Fibroblast of upper back skin (primary cell): ENCODE measurements at regions not wholly inside any gene's neighbourhood (a gene's known extent, or its start where the extent isn't known, plus 50 kb on each side); places are given as distances from the start of the nearest gene placed in this dataset.

Experiments
- DNase-seq: peaks from one replicate; pipeline ENCODE4 v3.0.0-alpha.2; 2013

DNA sequence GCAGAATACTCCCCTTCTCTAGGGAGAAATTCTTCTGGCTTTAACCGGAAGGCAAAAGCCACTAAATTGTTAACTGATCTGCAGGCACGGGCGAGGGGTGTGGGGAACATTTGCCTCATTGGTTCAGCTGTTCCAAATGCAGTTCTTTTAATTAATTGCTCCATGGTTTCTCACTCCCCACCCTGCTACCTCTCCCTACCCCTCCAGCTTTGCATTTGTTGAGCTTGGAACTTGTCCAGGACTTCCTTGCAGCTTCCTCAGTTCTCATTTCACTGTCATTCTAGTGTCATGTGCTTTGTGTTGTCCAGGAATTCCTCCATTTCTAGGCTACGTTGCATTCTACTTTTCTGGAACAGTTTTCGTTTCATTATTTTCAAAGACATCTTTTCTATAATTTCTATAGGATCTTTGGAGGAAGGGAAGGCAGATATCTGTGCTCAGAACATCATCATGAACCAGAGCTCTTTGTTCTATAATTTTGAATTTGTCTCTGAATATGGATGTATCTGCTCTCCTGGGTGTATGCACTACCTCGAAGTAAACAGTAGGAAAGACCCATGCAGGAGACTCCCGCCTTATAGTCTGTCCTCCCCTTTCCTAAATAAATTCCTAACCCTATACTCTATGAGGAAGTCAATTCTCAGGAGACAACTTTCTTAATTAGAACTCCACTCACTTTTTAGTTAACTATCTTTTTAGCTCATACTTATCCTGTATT lies 132.4 kb upstream of the LMO4 start:
- no peak for DNase-seq

- peak; percentile 66 for DNase-seq
These were observed 131.5 kb upstream of the LMO4 start for GRCh38 chr1:87197156-87197555.

DNA sequence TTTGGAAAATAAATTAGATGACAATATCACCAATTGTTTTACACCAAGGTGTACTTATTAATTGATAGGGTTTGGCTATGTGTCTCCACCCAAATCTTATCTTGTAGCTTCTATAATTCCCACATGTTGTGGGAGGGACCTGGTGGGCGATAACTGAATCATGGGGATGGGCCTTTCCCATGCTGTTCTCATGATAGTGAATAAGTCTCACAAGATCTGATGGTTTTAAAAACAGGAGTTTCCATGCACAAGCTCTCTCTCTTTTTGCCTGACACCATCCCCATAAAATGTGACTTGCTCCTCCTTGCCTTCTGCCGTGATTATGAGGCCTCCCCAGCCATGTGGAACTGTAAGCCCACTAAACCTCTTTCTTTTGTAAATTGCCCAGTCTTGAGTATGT lies 131.0 kb upstream of the LMO4 start:
- DNase-seq: no peak

DNA sequence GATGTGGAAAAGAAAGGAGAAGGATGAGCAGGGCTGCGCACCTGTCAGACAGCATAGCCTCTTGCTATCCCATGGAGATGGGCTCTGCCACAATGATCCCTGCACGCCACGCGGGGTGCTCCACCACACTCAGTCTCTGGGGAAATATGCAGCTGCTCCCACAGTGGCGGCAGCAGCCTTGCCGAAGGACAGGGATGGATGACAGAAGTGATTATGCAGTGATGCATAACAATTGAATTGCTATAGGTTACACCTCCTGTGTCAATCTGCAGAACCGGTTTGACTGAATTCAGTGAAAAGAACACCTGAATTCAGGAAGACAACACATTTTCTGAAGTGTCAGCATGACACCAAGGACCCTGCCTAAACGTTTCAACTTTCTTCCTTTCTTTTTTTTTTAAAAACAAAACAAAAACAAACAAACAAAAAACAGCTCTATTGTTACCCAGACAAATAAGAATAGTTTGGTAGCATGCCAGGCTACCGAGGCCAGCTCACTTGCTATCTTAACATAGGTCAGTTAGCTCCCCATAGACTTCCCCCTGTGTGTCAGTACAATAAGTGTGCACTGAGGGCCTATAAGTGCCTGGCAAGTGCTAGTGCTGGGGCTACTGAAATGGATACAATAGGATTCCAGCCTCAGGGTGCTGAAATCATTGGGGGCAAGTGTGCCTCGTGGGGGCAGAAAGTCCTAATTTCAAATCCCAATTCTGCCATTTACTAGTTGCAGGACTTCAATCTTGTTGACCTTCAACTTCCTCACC lies 127.6 kb upstream of the LMO4 start:
- DNase-seq: no peak

- no peak for DNase-seq
These were observed 126.9 kb upstream of the LMO4 start for GRCh38 chr1:87201768-87202167.

GRCh38 chr1:87202451-87202850 lies 126.2 kb upstream of the LMO4 start:
- DNase-seq: no peak

GRCh38 chr1:87202922-87203655 lies 125.6 kb upstream of the LMO4 start:
- no peak for DNase-seq

DNA sequence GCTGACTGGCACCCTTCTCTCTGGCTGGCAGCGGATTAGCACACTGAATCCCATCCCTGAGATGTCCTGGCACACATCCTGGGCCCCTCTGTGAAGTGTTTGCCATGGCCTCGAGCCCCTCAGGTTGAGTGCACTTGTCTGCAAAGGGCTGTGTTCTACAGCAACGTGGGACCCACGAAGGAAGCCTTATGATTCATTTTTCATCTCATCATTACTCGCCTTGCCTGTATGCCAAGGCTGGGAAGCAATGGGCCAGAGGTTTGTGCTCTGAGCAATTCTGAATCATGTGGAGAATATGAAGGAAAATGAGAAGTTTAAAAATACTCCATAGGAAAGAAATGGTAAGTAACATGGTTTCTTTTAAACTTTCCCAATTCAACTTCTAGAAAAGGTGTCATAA lies 124.8 kb upstream of the LMO4 start:
- peak; percentile 73 for DNase-seq

GRCh38 chr1:87204441-87204840 lies 124.2 kb upstream of the LMO4 start:
- no peak for DNase-seq

GRCh38 chr1:87204921-87205320 lies 123.8 kb upstream of the LMO4 start:
- DNase-seq: no peak

DNA sequence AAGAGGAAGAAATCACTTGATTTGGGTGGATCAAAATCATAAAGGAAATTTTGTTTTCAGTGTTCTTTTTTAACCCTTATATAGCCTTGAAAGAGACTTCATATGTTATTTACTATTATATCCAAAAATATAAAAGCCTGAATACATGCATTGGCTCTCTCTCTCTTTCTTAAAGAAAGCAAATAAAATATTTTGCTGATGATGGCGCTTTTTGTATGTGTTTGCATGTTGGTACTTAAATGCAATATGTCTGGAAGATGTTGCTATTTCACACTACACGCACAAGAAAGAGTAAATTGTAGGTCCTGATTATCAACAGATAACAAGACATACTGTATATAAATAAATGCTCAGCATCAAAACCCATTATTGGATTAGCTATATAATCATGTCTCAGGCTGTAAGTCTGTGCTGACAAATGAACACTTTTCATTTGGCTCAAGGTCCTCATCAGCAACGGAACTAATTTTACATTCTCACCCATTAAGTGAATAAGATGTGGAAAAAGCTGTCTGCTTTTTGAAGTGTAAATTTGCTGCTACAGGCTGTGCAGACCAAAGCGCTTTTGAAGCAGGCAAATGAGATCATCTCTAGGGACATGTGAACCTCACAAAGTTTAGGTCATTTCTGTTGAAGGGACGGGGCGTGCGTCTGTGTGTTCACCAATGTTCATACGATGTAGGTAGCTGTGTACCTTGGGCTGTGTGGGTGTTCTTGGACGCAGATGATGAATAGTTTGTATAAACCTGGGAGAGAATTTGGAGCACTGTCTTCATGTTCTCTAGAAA lies 122.4 kb upstream of the LMO4 start:
- no peak for DNase-seq

GRCh38 chr1:87208080-87208479 lies 120.6 kb upstream of the LMO4 start:
- no peak for DNase-seq

GRCh38 chr1:87208931-87209330 lies 119.7 kb upstream of the LMO4 start:
- DNase-seq: no peak

GRCh38 chr1:87210151-87210550 lies 118.5 kb upstream of the LMO4 start:
- no peak for DNase-seq

DNA sequence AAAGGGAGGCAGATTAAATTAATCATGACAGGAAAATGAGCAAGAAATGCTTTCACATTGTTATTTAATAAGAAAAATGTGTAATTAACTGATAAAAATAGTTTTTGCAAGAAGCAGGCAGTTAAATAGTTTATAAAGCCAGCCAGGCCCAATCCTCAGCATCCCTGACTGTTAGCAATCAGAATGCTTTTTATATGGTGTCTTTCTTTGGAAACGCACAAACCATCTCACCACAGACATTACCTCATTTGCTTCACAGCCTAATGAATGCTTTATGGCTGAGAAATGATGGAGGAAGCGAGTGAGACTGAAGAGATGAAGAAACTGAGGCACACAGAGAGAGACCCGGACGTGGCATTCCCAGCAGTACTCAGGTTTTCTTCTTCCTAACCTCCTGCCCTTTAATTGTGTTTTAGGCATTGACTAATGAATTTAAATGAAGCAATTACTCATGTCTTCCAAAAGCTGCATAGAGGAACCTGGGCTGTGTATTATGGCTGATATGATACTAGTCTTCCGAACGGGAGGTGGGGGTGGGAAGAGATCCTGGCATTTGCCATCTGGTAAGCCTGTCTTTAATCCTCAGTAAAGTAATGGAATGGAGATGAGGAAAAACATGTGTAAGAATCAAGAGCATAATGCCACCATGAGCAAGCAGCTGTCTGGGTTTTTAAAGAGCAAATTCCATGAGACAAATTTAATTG lies 116.1 kb upstream of the LMO4 start:
- DNase-seq: no peak

DNA sequence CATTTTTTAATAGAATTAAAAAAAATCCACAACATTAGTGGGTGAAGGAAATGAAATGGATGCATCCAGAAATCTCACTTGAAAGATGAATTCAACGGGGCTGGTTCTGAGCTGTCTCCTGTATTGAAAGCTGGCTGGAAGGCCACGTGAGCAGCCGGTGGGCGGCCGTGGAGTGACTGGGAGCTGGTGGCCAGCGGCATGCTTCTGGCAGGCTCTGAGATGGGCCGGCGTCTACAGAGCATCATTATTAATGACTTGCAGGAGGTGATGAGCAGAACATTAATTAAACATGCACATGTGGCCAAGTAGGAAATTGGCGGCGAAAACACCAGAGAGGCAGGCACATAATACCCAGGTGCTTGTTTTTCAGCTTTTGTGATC lies 115.6 kb upstream of the LMO4 start:
- DNase-seq: peak; percentile 28

- DNase-seq: no peak
These were observed 113.1 kb upstream of the LMO4 start for GRCh38 chr1:87215592-87215991.

- DNase-seq: no peak
These were observed 110.1 kb upstream of the LMO4 start for GRCh38 chr1:87218618-87219017.

DNA sequence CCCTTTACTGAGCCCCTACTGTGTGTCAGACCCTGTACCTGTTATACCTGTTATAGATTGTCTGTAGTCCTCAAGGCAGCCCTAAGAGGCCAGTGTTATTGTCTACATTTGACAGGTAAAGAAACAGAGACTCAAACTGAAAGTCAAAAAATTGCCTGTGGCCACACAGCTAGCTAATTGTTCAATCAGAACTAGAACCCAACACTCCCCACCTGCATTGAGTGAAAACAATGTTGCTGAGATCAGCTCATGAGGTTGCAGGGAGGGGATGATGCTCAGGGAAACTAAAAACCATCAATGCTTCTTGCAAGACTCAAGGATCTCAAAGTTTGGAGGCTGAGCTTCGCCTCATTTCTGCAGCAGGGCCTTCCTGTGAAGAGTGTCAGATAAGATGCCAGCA lies 109.5 kb upstream of the LMO4 start:
- no peak for DNase-seq

DNA sequence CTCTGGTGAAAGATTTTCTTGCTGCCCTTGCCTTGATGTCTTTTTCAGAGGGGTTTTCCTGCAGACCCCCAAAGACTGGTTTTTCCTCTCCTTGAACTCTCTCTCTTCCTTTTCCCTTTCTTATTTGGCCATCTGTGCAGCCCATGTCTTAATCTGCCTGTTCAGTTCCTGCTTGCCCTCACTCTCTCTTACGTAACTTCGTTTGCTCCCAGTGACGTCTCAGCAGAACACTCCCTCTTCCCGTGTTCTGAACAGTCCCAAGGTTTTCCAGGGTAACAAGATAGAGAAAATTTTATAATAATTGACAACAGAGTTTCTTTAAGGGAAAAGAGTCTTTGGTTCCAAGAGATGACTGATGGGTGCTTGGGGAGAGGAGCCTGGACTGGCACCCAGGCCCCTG lies 109.1 kb upstream of the LMO4 start:
- DNase-seq: no peak

GRCh38 chr1:87220993-87221392 lies 107.7 kb upstream of the LMO4 start:
- DNase-seq: peak; percentile 47

GRCh38 chr1:87224201-87224600 lies 104.5 kb upstream of the LMO4 start:
- DNase-seq: peak; percentile 97

DNA sequence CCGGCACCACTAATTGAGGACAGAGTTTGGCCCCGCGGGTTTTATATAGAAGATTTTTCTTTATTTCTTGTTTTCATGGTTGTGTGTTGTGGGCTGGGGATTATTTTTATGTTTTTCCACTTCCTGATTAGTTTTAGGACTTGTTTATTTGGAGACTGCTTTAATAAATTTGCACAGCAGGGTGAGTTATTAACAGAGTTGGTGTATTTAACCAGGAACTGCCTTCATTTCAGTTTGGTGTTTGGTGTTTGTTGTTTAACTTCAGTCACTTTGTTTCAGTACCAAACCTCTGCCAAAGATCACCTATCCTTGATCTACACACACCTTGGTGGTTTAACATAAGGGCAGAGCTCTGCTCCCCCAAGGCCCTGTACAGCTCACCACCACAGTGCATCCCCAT lies 103.5 kb upstream of the LMO4 start:
- no peak for DNase-seq
